ENCODE measurements at regions not wholly inside any gene's neighbourhood (a gene's known extent, or its start where the extent isn't known, plus 50 kb on each side); places are given as distances from the start of the nearest gene placed in this dataset.

GRCh38 chrX:9134366-9134765 lies 100.4 kb upstream of the FAM9B start:
- no peak for TF ChIP-seq CTCF (IDR thresholded peaks at IDR 0.05)
- TF ChIP-seq EZH2phosphoT487 (IDR thresholded peaks at IDR 0.05): no peak

All from neural progenitor cell (in vitro differentiated cells).